ENCODE measurements at regions not wholly inside any gene's neighbourhood (a gene's known extent, or its start where the extent isn't known, plus 50 kb on each side); places are given as distances from the start of the nearest gene placed in this dataset.

- Histone ChIP-seq H3K9me3 (replicated peaks in 1 of 2; ENCODE audit: control insufficient read depth in 1 of 2, insufficient read depth in 1 of 2, low read length in 2 of 2) (no peaks in the 10 kb centered on the region), H3K79me2 (ENCODE audit: insufficient read depth, low read length) (no peaks in the 10 kb centered on the region), H3K27ac (ENCODE audit: low read depth in 1 of 2, low read length in 2 of 2) (no peak overlapping the region), H3K9ac (ENCODE audit: insufficient read depth, low read length, poor library complexity, severe bottlenecking) (no peak overlapping the region), H3K27me3 (ENCODE audit: control insufficient read depth in 2 of 2, insufficient read depth in 2 of 2, low read length in 2 of 2) (no peaks in the 10 kb centered on the region), H2AFZ (ENCODE audit: insufficient read depth, low read depth, low read length, poor library complexity, severe bottlenecking) (no peak overlapping the region), H4K20me1 (ENCODE audit: insufficient read depth, low read length) (no peaks in the 10 kb centered on the region), H3K4me2 (replicated peaks; ENCODE audit: extremely low read depth, low read length, poor library complexity, severe bottlenecking) (no peak overlapping the region), H3K4me1 (ENCODE audit: control insufficient read depth in 1 of 2, insufficient read depth in 2 of 2, low read length in 2 of 2) (no peaks in the 10 kb centered on the region), H3K36me3 (replicated peaks in 1 of 2; ENCODE audit: control insufficient read depth in 1 of 2, insufficient read depth in 2 of 2, low read length in 2 of 2) (no peaks in the 10 kb centered on the region), H3K4me3 (replicated peaks in 1 of 3; ENCODE audit: low read depth in 2 of 3, low read length in 3 of 3) (no peak overlapping the region)
- DNase-seq: no peak
- TF ChIP-seq, protein P1, sequence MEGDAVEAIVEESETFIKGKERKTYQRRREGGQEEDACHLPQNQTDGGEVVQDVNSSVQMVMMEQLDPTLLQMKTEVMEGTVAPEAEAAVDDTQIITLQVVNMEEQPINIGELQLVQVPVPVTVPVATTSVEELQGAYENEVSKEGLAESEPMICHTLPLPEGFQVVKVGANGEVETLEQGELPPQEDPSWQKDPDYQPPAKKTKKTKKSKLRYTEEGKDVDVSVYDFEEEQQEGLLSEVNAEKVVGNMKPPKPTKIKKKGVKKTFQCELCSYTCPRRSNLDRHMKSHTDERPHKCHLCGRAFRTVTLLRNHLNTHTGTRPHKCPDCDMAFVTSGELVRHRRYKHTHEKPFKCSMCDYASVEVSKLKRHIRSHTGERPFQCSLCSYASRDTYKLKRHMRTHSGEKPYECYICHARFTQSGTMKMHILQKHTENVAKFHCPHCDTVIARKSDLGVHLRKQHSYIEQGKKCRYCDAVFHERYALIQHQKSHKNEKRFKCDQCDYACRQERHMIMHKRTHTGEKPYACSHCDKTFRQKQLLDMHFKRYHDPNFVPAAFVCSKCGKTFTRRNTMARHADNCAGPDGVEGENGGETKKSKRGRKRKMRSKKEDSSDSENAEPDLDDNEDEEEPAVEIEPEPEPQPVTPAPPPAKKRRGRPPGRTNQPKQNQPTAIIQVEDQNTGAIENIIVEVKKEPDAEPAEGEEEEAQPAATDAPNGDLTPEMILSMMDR (IDR thresholded peaks at IDR 0.05): no peak
- H3K27ac Mint-ChIP-seq: no peak overlapping the region
- intact Hi-C loops (cut with micrococcal nuclease): no loop called here
- H3K9me3 Mint-ChIP-seq: peaks cover 0 to 4% (median 2%) of the 10 kb centered on the region in 7 donors
- H3K4me1 Mint-ChIP-seq: no peaks in the 10 kb centered on the region
- no peaks in the 10 kb centered on the region for H3K36me3 Mint-ChIP-seq
- H3K4me3 Mint-ChIP-seq: no peak overlapping the region
- 89% methylated on average over 1 of the region's 2 CpGs for WGBS (ENCODE audit: insufficient coverage)
- H3K27me3 Mint-ChIP-seq (ENCODE audit: low read depth in 3 of 3): peaks cover 1 to 3% (median 1%) of the 10 kb centered on the region in 3 donors
These were observed 86.7 kb upstream of the CTAGE1 start for GRCh38 chr18:22504251-22505030.

DNA sequence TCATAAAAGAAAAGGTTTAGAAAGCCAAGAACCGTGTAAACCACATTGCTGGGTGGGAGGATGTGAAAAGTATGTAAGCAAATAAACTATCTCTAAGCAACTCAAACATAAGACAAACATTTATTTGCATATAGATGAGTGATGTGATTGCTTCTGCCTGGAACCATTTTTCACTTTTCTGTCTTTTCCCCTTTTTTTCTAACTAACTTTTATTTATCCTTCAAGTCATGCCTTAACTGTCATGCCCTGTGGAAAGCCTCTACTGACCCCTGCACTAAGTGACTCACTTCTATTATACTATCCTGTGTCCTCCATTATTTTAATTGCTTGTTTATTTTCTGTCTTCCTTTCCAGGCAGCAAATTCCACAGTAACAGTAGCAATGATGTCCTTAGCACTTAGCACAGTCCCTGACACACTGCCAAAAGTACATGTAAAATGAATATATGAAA is 87.5 kb upstream of the CTAGE1 start:
- Mint-ChIP-seq H3K9me3 (peaks cover 0 to 2% (median 2%) of the 10 kb centered on the region in 7 donors), H3K36me3 (no peaks in the 10 kb centered on the region), H3K27ac (no peak overlapping the region), H3K27me3 (ENCODE audit: low read depth in 3 of 3) (peaks cover 1 to 3% (median 3%) of the 10 kb centered on the region in 3 donors), H3K4me3 (no peak overlapping the region), H3K4me1 (no peaks in the 10 kb centered on the region)
- Histone ChIP-seq H3K4me2 (replicated peaks; ENCODE audit: extremely low read depth, low read length, poor library complexity, severe bottlenecking) (no peak overlapping the region), H3K4me3 (replicated peaks in 1 of 3; ENCODE audit: low read depth in 2 of 3, low read length in 3 of 3) (no peak overlapping the region), H3K9ac (ENCODE audit: insufficient read depth, low read length, poor library complexity, severe bottlenecking) (no peak overlapping the region), H3K79me2 (ENCODE audit: insufficient read depth, low read length) (no peaks in the 10 kb centered on the region), H3K4me1 (ENCODE audit: control insufficient read depth in 1 of 2, insufficient read depth in 2 of 2, low read length in 2 of 2) (no peaks in the 10 kb centered on the region), H2AFZ (ENCODE audit: insufficient read depth, low read depth, low read length, poor library complexity, severe bottlenecking) (no peak overlapping the region), H3K27me3 (ENCODE audit: control insufficient read depth in 2 of 2, insufficient read depth in 2 of 2, low read length in 2 of 2) (no peaks in the 10 kb centered on the region), H4K20me1 (ENCODE audit: insufficient read depth, low read length) (no peaks in the 10 kb centered on the region), H3K36me3 (replicated peaks in 1 of 2; ENCODE audit: control insufficient read depth in 1 of 2, insufficient read depth in 2 of 2, low read length in 2 of 2) (no peaks in the 10 kb centered on the region), H3K27ac (ENCODE audit: low read depth in 1 of 2, low read length in 2 of 2) (no peak overlapping the region), H3K9me3 (replicated peaks in 1 of 2; ENCODE audit: control insufficient read depth in 1 of 2, insufficient read depth in 1 of 2, low read length in 2 of 2) (no peaks in the 10 kb centered on the region)
- DNase-seq: no peak
- WGBS (ENCODE audit: insufficient coverage): no CpG with 5 or more reads among the region's 1 CpG
- TF ChIP-seq, protein P1 (IDR thresholded peaks at IDR 0.05): no peak
- intact Hi-C loops (cut with micrococcal nuclease): no loop called here

Data from CD14-positive monocyte (primary cell).